GM12875 (cell line): ENCODE measurements at regions not wholly inside any gene's neighbourhood (a gene's known extent, or its start where the extent isn't known, plus 50 kb on each side); places are given as distances from the start of the nearest gene placed in this dataset.

Experiments used
- H3K4me3 ChIP-seq: one replicate; pipeline ENCODE4 v1.5.1; 2011; ENCODE audit warnings: low read depth, low read length, control low read depth
- TF ChIP-seq, protein P1 (sequence below): IDR thresholded peaks from 2 replicates; pipeline ENCODE4 v1.5.1; 2011; ENCODE audit warnings: low read depth, mild to moderate bottlenecking, control low read depth, inconsistent platforms, low read length, moderate library complexity, borderline replicate concordance; ENCODE audit not compliant: insufficient read depth

DNA sequence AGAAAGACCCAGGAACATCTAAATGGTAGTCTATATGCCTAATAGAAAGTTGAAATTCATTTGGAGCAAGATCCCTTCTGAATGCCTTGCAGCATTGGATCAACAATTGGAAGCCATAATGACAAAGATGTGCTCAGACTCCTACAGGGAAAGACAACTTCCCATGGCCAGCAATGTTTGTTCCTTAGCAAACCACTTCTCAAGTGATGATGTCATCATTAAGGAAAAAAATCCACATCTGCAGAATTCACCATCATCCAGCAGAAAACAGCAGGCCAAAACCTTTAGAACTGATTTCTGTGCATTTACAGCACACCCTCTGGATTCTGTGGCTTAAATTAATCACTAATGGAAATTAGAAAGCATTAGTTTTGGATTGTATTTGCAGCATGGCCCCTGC is 82.4 kb upstream of the ZIC3 start:
- H3K4me3 ChIP-seq = no peak overlapping the region
- TF ChIP-seq, protein P1, sequence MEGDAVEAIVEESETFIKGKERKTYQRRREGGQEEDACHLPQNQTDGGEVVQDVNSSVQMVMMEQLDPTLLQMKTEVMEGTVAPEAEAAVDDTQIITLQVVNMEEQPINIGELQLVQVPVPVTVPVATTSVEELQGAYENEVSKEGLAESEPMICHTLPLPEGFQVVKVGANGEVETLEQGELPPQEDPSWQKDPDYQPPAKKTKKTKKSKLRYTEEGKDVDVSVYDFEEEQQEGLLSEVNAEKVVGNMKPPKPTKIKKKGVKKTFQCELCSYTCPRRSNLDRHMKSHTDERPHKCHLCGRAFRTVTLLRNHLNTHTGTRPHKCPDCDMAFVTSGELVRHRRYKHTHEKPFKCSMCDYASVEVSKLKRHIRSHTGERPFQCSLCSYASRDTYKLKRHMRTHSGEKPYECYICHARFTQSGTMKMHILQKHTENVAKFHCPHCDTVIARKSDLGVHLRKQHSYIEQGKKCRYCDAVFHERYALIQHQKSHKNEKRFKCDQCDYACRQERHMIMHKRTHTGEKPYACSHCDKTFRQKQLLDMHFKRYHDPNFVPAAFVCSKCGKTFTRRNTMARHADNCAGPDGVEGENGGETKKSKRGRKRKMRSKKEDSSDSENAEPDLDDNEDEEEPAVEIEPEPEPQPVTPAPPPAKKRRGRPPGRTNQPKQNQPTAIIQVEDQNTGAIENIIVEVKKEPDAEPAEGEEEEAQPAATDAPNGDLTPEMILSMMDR = no peak

DNA sequence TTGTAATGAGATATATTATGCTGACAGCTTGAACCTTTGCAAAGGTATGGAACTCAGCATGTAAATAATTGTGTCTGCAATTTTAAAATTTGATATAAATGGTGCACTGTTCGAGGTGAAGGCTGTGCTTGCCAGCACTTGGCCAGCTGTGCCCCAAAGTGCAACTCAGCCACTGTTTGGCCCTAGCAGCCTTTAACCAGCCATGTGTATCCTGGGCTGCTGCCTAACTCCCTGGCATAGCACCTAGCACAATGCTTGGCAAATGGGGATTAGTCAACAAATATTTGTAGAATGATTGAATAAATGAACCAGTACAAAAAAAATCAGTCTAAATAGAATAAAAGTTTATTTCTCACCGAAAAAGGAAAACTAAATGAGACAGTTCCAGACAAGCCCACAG is 83.8 kb upstream of the ZIC3 start:
- TF ChIP-seq, protein P1 = no peak
- no peak overlapping the region for H3K4me3 ChIP-seq

DNA sequence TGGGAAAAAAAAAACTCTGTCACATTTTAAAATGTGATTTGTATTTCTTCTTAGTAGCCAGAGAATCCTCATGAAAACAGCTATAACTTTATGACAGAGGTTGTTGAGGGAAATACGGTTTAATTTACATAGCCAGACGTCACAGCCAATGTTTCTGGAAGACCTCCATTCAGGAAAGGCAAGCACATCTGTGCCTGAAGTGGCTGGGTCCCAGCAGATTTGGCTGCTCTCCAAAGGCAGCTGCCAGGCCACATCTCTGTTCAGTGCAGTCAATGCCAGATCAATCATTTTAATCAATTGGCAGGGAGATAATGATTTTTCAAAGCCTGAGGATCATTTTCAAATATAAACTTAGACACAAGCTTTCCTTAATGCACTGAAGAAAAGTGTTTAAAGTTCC is 86.5 kb upstream of the ZIC3 start:
- TF ChIP-seq, protein P1 = no peak
- no peak overlapping the region for H3K4me3 ChIP-seq

DNA sequence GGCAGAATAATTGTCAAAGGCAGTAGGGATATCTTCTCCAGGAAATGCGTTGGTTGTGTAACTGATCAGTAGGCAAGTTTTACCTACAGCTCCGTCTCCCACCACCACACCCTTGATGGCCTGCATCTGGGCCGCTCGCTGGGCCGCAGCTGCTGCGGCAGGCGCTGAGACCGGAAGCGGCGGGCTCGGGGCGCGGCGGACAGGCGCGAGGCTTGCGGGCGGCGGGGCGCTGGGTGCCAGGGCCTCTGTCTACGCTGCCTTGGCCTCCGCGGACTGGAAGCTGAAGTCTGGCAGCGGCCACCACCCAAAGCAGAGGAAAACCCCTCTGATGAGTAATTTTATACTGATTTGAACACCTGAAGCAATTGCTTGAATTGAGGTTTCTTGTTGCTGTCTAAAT is 124.2 kb upstream of the ZIC3 start:
- TF ChIP-seq, protein P1 = no peak
- no peak overlapping the region for H3K4me3 ChIP-seq

DNA sequence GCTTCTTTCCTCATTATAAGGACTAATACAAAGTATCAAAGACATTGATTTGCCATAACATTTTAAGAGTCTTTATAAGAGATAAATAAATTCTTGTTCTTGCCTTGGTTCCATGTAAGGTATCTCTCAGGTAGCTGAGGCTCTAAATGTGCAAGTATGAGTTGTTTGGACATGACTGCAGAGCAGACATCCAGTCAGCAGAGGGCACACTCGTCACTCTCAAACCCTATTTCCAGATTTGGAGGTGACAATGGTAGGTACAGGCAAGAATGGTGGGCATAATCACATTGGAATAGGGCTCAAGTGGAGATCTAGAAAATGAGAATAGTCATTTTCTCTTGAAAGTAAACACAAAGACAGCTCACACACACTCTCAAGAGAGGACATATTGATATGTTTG is 133.3 kb upstream of the ZIC3 start:
- TF ChIP-seq, protein P1 = peak; percentile 61
- no peak overlapping the region for H3K4me3 ChIP-seq

DNA sequence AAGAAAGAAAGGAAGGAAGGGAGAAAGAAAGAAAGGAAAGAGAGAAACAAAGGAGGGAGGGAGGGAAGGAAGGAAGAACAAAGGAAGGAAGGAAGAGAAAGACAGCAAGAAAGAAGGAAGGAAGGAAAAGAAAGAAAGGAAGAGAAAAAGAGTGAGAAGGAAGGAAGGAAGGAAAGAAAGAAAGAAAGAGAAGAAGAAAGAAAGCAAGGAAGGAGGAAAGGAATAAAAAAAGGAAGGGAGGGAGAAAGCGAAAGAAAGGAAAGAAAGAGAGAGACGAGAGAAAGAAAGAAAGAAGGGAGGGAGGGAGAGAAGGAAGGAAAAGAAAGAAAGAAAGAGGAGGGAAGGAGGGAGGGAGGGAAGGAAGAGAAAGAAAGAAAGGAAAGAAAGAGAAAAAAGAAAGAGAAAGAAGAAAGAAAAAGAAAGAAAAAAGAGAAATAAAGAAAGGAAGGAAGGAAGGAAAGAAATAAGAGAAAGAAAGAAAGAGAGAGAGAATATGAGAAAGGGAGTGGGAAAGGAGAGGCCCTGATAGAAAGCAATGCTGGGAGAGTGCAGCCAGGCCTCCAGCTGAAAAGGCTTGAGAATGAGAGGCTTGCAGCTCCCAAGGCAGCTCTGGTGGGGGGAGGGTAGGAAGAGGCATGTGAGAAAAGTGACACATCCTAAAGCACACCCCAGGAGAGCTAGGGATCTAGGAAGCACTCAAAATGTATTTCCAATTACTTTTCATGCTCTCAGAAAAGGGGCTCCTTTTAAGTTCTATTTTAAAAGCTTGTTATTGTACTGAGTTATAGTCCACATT is 134.0 kb upstream of the ZIC3 start:
- TF ChIP-seq, protein P1 = no peak
- H3K4me3 ChIP-seq = no peak overlapping the region

DNA sequence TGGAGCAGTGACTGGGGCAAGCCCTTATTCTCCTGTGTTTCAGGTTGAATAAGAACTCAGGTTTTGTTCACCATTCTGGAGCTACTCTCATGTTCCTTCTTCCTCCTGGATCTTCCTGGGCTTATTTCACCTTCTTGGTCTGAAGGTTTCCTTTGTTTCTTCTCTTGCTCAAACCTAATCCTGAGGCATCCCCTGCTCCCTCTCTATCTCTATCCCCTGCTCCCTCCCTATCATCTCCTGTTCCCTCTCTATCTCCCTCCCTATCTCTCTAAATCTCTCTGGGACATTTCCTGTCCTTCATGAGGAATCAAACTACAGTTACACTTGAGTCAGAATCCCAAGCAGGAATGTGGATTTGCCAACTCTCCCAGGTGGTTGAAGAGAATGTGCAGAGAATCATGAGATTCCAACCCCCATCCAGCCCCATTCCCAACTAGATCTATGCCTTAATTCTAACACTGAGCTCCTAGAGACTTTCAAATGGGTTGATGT is 134.9 kb upstream of the ZIC3 start:
- TF ChIP-seq, protein P1 = no peak
- no peak overlapping the region for H3K4me3 ChIP-seq
